ENCODE measurements at regions not wholly inside any gene's neighbourhood (a gene's known extent, or its start where the extent isn't known, plus 50 kb on each side); places are given as distances from the start of the nearest gene placed in this dataset.
"Not testable (repeated sequence)": the region's sequence is repeated elsewhere in the genome, so short reads cannot be mapped to it uniquely, and the experiment has no call there.

GRCh38 chr6:137969874-137970273 lies 102.8 kb downstream of the TNFAIP3 start:
- no peak for DNase-seq (ENCODE audit: low read depth in 2 of 2)

GRCh38 chr6:137970368-137970767 lies 103.3 kb downstream of the TNFAIP3 start:
- DNase-seq (ENCODE audit: low read depth in 2 of 2), result no peak

GRCh38 chr6:137973201-137973600 lies 106.1 kb downstream of the TNFAIP3 start:
- DNase-seq (ENCODE audit: low read depth in 2 of 2), result no peak

- no peak for DNase-seq (ENCODE audit: low read depth in 2 of 2)
These were observed 108.3 kb downstream of the TNFAIP3 start for GRCh38 chr6:137975188-137975940.

GRCh38 chr6:137976430-137976829 lies 109.4 kb downstream of the TNFAIP3 start:
- DNase-seq (ENCODE audit: low read depth in 2 of 2), result no peak

- no peak for DNase-seq (ENCODE audit: low read depth in 2 of 2)
These were observed 110.1 kb downstream of the TNFAIP3 start for GRCh38 chr6:137977206-137977605.

- DNase-seq (ENCODE audit: low read depth in 2 of 2), result no peak
These were observed 110.8 kb downstream of the TNFAIP3 start for GRCh38 chr6:137977814-137978213.

DNA sequence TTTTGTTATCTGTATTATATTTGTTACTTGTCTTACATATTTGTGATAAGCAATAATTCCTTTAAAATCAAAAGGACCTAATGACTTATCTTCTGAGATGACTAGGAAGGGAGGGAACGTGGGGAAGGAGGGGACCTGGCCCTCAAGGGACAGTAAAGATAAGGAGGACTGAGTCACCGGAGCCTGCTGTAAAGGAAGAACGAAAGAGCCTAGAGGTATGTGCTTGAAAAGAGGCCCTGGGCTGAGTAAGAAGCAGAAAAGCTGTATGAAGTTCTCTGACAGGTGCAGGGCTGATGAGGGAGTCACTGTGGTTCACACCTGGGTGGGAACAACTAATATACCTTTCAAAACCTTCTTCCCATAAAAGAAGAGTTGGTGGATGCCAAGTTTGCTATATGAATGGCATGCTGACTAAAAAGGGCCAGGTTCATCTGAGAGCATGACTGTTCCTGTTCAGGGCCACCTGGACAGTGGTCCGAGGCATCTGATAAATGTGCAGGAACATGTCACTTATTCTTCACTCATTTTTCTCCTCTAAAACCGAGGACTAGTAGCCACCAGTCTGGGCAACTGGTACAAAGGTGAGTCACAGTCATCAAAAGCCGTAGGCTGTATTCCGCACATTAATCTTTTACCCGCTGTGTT lies 111.3 kb downstream of the TNFAIP3 start:
- no peak for DNase-seq (ENCODE audit: low read depth in 2 of 2)

DNA sequence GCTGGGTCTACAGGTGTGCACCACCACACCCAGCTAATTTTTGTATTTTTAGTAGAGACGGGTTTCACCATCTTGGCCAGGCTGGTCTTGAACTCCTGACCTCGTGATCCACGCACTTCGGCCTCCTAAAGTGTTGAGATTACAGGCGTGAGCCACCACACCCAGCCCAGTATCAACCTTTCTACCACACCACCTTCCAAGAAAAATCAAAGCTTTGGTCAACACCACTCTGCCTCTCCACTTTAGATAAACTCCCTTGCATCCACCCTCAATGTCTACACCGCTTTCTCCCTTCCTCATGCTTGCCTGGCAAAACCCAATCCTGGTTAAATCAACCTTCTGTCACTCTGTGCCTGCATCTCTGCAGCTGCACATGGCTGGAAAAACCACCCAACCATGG lies 112.2 kb downstream of the TNFAIP3 start:
- DNase-seq (ENCODE audit: low read depth in 2 of 2), result not testable (repeated sequence)

GRCh38 chr6:137980777-137981176 lies 113.7 kb downstream of the TNFAIP3 start:
- no peak for DNase-seq (ENCODE audit: low read depth in 2 of 2)

DNA sequence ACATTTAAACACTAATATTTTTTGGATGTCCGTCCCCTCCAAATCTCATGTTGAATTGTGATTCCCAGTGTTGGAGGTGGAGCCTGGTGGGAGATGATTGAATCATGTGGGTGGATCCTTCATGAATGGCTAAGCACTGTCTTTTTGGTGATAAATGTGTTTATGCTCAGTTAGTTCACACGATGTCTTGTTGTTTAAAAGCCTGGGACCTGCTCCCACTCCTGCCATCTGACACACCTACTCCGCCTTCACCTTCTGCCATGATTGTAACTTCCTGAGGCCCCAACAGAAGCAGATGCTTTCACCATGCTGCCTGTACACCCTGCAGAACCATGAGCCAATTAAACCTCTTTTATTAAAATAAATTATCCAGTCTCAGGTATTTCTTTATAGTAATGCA lies 114.7 kb downstream of the TNFAIP3 start:
- no peak for DNase-seq (ENCODE audit: low read depth in 2 of 2)

DNA sequence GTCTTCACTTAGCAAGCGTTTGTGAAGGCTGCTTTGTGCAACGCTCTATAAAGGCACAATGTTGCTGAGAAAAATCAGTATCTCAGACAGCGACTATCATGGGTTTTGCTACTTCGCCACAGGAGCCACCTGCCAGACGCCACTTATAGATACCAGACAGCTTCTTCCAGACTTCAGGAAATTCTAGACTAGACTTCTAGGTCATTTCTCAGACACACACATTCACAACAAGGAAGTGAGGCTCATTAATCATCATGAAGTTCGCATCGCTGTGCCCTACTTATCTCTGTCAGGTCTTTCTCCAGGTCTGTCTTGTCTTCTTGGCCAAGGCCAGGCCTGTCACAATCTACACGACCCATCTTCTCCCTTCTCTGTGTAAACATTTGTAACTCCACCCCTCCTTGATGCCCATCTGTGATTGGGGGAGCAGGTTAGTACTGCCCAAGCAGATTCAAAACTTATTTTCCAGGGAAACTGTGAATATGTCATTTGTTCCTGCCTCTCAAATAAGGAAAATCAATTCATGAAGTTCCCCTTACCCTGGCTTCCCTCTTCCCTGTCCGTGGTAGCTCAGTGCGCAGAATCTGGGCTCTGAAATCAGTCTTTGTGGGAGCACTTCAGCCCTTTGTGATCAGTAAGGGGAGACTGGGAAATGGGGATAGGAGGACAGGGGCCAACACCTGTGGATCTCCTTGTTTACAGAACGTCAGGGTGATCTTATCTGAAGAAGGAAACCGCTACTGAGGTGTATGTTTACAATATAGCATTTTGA lies 115.5 kb downstream of the TNFAIP3 start:
- DNase-seq (ENCODE audit: low read depth in 2 of 2), result no peak

- DNase-seq (ENCODE audit: low read depth in 2 of 2), result no peak
These were observed 116.2 kb downstream of the TNFAIP3 start for GRCh38 chr6:137983269-137983668.

GRCh38 chr6:137989664-137990063 lies 117.6 kb downstream of the PERP start:
- no peak for DNase-seq (ENCODE audit: low read depth in 2 of 2)

DNA sequence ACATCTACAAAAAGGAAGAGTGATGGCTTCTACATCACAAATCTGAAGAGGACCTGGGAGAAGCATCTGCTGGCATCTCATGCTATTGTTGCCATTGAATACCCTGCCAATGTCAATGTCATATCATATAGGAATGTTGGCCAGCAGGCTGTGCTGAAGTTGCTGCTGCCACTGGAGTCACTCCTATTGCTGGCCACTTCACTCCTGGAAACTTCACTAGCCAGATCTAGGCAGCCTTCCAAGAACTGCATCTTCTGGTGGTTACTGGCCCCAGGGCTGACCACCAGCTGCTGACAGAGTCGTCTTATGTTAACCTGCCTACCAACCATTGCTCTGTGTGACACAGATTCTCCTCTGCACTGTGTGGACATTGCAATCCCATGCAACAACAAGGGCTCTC lies 111.8 kb downstream of the PERP start:
- DNase-seq (ENCODE audit: low read depth in 2 of 2), result no peak

- no peak for DNase-seq (ENCODE audit: low read depth in 2 of 2)
These were observed 108.7 kb downstream of the PERP start for GRCh38 chr6:137998461-137999019.

DNA sequence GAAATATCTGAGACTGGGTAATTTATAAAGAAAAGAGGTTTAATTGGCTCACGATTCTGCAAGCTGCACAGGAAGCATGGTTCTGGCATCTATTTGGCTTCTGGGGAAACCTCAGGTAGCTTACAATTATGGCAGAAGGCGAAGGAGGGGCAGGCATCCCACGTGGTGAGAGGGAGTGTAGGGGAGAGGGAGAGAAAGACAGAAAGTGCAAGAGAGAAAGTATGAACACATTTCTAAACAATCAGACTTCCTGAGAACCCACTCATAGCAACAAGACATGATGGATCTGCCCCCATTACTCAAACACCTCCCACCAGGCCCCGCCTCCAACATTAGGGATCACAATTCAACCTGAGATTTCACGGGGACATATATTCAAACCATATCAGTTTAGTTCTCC lies 107.4 kb downstream of the PERP start:
- DNase-seq (ENCODE audit: low read depth in 2 of 2), result no peak

DNA sequence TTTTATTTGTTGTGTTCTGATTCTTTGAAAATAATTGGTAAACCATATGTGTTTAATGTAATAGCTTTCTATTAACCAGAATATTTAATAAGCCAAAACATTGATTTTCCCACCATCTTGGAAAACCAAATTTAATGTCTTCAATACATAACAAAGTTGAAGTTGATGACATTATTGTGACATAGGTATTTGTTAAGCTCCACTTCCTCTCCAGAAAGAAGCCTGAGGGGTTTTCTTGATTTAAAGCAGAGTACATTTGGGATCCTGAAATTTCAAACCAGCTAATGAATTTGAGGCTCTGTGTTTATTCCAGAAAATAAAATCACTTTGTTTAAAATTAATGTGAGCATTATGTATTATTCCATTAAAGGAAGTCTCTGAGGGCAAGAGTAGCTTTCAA lies 106.3 kb downstream of the PERP start:
- DNase-seq (ENCODE audit: low read depth in 2 of 2), result no peak

DNA sequence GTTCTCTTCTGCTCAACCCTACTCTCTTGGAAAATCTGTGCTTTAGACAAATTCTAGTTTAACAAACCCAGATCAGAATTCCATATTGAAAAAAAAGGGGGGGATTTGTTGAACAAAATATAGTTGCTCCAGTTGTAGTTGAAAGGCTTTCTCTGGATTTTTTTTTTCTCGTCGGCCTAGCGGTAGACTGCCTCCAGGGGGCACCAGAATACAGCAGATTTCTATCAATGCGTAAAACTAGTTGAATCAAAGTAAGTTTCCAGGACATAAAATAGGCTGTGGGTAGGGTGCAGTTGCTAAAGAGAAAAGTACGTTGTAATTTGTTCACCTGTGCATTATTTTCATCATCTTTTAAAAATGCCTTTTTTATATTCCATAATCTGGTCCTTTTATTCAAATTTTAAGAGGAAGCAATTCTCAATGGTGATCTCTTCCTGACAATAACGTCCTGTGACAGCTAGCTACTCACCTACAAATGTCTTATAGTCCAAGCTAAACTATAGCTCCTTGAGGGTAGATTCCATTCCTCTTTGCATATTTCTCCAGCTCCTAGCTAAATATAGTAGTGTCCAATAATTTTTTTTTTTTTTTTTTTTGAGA lies 105.4 kb downstream of the PERP start:
- DNase-seq (ENCODE audit: low read depth in 2 of 2), result peak; percentile 39 to 48

DNA sequence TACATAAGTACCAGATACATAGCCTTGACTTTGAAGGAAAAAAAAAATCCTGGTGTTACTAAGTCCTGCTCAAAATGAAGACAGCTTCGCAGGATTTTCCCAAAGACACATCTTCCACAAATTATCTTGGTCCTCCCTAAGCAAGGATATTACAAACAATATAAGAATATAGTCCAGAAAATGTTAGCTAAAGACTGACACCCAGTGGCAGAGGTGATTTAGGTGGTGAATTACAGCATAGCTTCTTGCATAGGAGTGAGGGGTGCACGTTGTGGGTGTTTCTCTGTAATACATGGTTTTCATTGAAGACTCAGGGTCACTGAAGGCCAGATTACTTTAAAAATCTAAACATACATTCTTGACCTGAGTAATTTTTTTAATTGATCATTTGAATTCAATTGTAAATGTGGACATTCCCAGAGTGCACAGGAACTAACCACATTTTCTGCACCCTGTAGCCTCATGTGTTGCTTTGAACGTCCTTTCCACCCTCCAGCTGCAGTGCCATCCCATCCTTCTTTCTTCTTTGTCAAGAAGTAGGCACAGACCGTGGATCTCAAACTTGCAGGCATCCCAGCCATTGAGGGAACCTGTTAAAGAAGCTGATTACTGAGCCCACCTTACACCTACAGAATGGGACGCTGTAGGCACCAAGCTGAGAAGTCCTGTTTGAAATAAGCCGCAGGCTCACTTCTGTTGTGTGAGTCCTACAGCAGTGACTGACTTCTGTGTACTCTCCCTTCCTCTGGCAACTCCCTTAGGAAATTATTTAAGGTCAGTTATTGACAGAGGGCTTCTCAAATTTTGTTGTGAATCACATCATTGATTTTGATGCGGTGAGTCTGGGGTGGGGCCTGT lies 102.6 kb downstream of the PERP start:
- no peak for DNase-seq (ENCODE audit: low read depth in 2 of 2)

- DNase-seq (ENCODE audit: low read depth in 2 of 2), result no peak
These were observed 101.4 kb downstream of the PERP start for GRCh38 chr6:138005846-138006245.
